MCF 10A (cell line): ENCODE measurements at regions not wholly inside any gene's neighbourhood (a gene's known extent, or its start where the extent isn't known, plus 50 kb on each side); places are given as distances from the start of the nearest gene placed in this dataset.

ENCODE experiments used
- BruUV-seq: library from RNA; stranded (reverse); fragments of 400-500 nt; replicated peaks from 2 replicates; lab custom pipeline; 2021; lab: Mats Ljungman, UMichigan
- CTCF ChIA-PET: fragments of 300-600 bp; sonication (Branson Sonifier 250); formaldehyde crosslinking; extraction: SDS; loops from one replicate; lab custom pipeline; 2021; ENCODE audit warnings: antibody characterized with exemption, inconsistent platforms; lab: Yijun Ruan, JAX
- POLR2A ChIA-PET: fragments of 300-600, 350-650 bp; sonication (Branson Sonifier 250); formaldehyde crosslinking; extraction: SDS; loops from one replicate; lab custom pipeline; 2020; ENCODE audit warnings: antibody characterized with exemption, inconsistent platforms; lab: Yijun Ruan, JAX
- DNase-seq: peaks from one replicate; pipeline ENCODE4 v3.0.0-alpha.2; 2018; ENCODE audit not compliant: unreplicated experiment
- H3K27ac Mint-ChIP-seq: one replicate; pipeline ENCODE4 v1.8.0; 2022; ENCODE audit warnings: mild to moderate bottlenecking, low read depth, mixed read lengths; ENCODE audit not compliant: unreplicated experiment
- H3K27me3 Mint-ChIP-seq: one replicate; pipeline ENCODE4 v1.8.0; 2022; ENCODE audit warnings: mixed read lengths; ENCODE audit not compliant: insufficient read depth, unreplicated experiment
- H3K36me3 Mint-ChIP-seq: one replicate; pipeline ENCODE4 v1.8.0; 2022; ENCODE audit warnings: mild to moderate bottlenecking, moderate library complexity, mixed read lengths; ENCODE audit not compliant: insufficient read depth, unreplicated experiment
- H3K4me1 Mint-ChIP-seq: one replicate; pipeline ENCODE4 v1.8.0; 2022; ENCODE audit warnings: mixed read lengths; ENCODE audit not compliant: insufficient read depth, unreplicated experiment
- H3K4me3 Mint-ChIP-seq: one replicate; pipeline ENCODE4 v1.8.0; 2022; ENCODE audit warnings: mild to moderate bottlenecking, moderate library complexity, mixed read lengths; ENCODE audit not compliant: unreplicated experiment
- H3K9me3 Mint-ChIP-seq: one replicate; pipeline ENCODE4 v1.8.0; 2022; ENCODE audit warnings: mixed read lengths; ENCODE audit not compliant: unreplicated experiment
- CTCF ChIP-seq: fragments of 200-600 bp; IDR thresholded peaks from one replicate; pipeline ENCODE4 v1.8.0; 2022; ENCODE audit warnings: antibody characterized with exemption, mild to moderate bottlenecking; ENCODE audit not compliant: unreplicated experiment
- intact Hi-C: fragments of 100-400 bp; cut with micrococcal nuclease; formaldehyde crosslinking; loops from 2 replicates; pipeline ENCODE4 v1.14.1; 2022

- ChIA-PET POLR2A (no interaction called here), CTCF (interaction anchor here (0.6 to 1.9 kb wide), 5 partner anchors 11 to 149 kb away, joined by 3 to 10 read pairs (median 3); no protein-coding TSS in a partner anchor)
- DNase-seq, result no peak
- H3K9me3 Mint-ChIP-seq, result no peaks in the 10 kb centered on the region
- no peak for TF ChIP-seq CTCF
- H3K27ac Mint-ChIP-seq, result no peak overlapping the region
- no TSS peak for BruUV-seq
- peaks cover 84% of the 10 kb centered on the region for H3K27me3 Mint-ChIP-seq
- no peaks in the 10 kb centered on the region for H3K4me1 Mint-ChIP-seq
- intact Hi-C loops, result no loop called here
- no peaks in the 10 kb centered on the region for H3K36me3 Mint-ChIP-seq
- no peak overlapping the region for H3K4me3 Mint-ChIP-seq
Observed at GRCh38 chr20:59414936-59415623, 114.7 kb downstream of the EDN3 start.

GRCh38 chr20:59416916-59417315, 116.5 kb downstream of the EDN3 start:
- CTCF ChIA-PET, result no interaction called here
- Mint-ChIP-seq H3K4me1 (no peaks in the 10 kb centered on the region), H3K36me3 (no peaks in the 10 kb centered on the region), H3K9me3 (no peaks in the 10 kb centered on the region), H3K27ac (no peak overlapping the region), H3K27me3 (peaks cover 83% of the 10 kb centered on the region), H3K4me3 (no peak overlapping the region)
- BruUV-seq, result no TSS peak
- TF ChIP-seq CTCF, result no peak
- POLR2A ChIA-PET, result no interaction called here
- no peak for DNase-seq
- intact Hi-C loops, result no loop called here

GRCh38 chr20:59421089-59421488, 120.7 kb downstream of the EDN3 start:
- DNase-seq, result no peak
- no TSS peak for BruUV-seq
- Mint-ChIP-seq H3K9me3 (no peaks in the 10 kb centered on the region), H3K4me1 (no peaks in the 10 kb centered on the region), H3K27ac (no peak overlapping the region), H3K27me3 (peaks cover 61% of the 10 kb centered on the region), H3K4me3 (no peak overlapping the region), H3K36me3 (no peaks in the 10 kb centered on the region)
- CTCF ChIA-PET, result interaction anchor here (0.8 to 2.0 kb wide), 5 partner anchors 18 to 35 kb away, joined by 3 to 10 read pairs (median 4); no protein-coding TSS in a partner anchor
- POLR2A ChIA-PET, result no interaction called here
- no peak for TF ChIP-seq CTCF
- intact Hi-C loops, result no loop called here

- H3K27ac Mint-ChIP-seq, result no peak overlapping the region
- TF ChIP-seq CTCF, result no peak
- DNase-seq, result no peak
- POLR2A ChIA-PET, result no interaction called here
- CTCF ChIA-PET, result interaction anchor here (0.5 to 1.0 kb wide), 2 partner anchors 98 to 777 kb away, joined by 3 to 4 read pairs; no protein-coding TSS in a partner anchor
- H3K4me3 Mint-ChIP-seq, result no peak overlapping the region
- no peaks in the 10 kb centered on the region for H3K4me1 Mint-ChIP-seq
- no peaks in the 10 kb centered on the region for H3K9me3 Mint-ChIP-seq
- peaks cover 60% of the 10 kb centered on the region for H3K27me3 Mint-ChIP-seq
- intact Hi-C loops, result no loop called here
- BruUV-seq, result no TSS peak
- no peaks in the 10 kb centered on the region for H3K36me3 Mint-ChIP-seq
Observed at GRCh38 chr20:59421920-59422637, 121.7 kb downstream of the EDN3 start.
